GM18861 (cell line): ENCODE measurements at regions not wholly inside any gene's neighbourhood (a gene's known extent, or its start where the extent isn't known, plus 50 kb on each side); places are given as distances from the start of the nearest gene placed in this dataset.

ENCODE experiments used
- ATAC-seq: cut with Tn5 transposase; IDR thresholded peaks from one replicate; pipeline ENCODE4 v1.9.1; 2021; ENCODE audit not compliant: unreplicated experiment

GRCh38 chr16:52896478-52897164, 156.1 kb downstream of the CHD9NB start:
- ATAC-seq, result no peak

- ATAC-seq, result no peak
Observed at GRCh38 chr16:52874042-52874441, 178.7 kb downstream of the CHD9NB start.

GRCh38 chr16:52872731-52873130, 180.0 kb downstream of the CHD9NB start:
- no peak for ATAC-seq

GRCh38 chr16:52871481-52871880, 181.2 kb downstream of the CHD9NB start:
- ATAC-seq, result no peak

GRCh38 chr16:52869243-52869642, 183.5 kb downstream of the CHD9NB start:
- no peak for ATAC-seq

GRCh38 chr16:52863000-52863399, 189.7 kb downstream of the CHD9NB start:
- ATAC-seq, result no peak

- ATAC-seq, result no peak
Observed at GRCh38 chr16:52861614-52862022, 191.1 kb downstream of the CHD9NB start.

- no peak for ATAC-seq
Observed at GRCh38 chr16:52855463-52855862, 197.2 kb downstream of the CHD9NB start.

GRCh38 chr16:52852978-52853377, 199.7 kb downstream of the CHD9NB start:
- no peak for ATAC-seq

- ATAC-seq, result no peak
Observed at GRCh38 chr16:52851211-52851740, 201.4 kb downstream of the CHD9NB start.

- no peak for ATAC-seq
Observed at GRCh38 chr16:52843381-52843780, 209.3 kb downstream of the CHD9NB start.

GRCh38 chr16:52837251-52837650, 215.4 kb downstream of the CHD9NB start:
- ATAC-seq, result no peak

- no peak for ATAC-seq
Observed at GRCh38 chr16:52834736-52835465, 217.8 kb downstream of the CHD9NB start.

GRCh38 chr16:52832771-52833170, 219.9 kb downstream of the CHD9NB start:
- no peak for ATAC-seq

GRCh38 chr16:52827456-52827855, 225.2 kb downstream of the CHD9NB start:
- no peak for ATAC-seq

GRCh38 chr16:52825892-52826291, 226.8 kb downstream of the CHD9NB start:
- no peak for ATAC-seq

- no peak for ATAC-seq
Observed at GRCh38 chr16:52819808-52820207, 232.9 kb downstream of the CHD9NB start.

GRCh38 chr16:52819405-52819804, 233.3 kb downstream of the CHD9NB start:
- no peak for ATAC-seq

- ATAC-seq, result no peak
Observed at GRCh38 chr16:52817696-52818095, 235.0 kb downstream of the CHD9NB start.

GRCh38 chr16:52816993-52817392, 235.7 kb downstream of the CHD9NB start:
- no peak for ATAC-seq

GRCh38 chr16:52812678-52813556, 239.8 kb downstream of the CHD9NB start:
- ATAC-seq, result no peak
